MCF 10A (cell line): ENCODE measurements at regions not wholly inside any gene's neighbourhood (a gene's known extent, or its start where the extent isn't known, plus 50 kb on each side); places are given as distances from the start of the nearest gene placed in this dataset.

Source experiments
- BruUV-seq: library from RNA; stranded (reverse); fragments of 400-500 nt; replicated peaks from 2 replicates; lab custom pipeline; 2021; lab: Mats Ljungman, UMichigan
- CTCF ChIA-PET: fragments of 300-600 bp; sonication (Branson Sonifier 250); formaldehyde crosslinking; extraction: SDS; loops from one replicate; lab custom pipeline; 2021; ENCODE audit warnings: antibody characterized with exemption, inconsistent platforms; lab: Yijun Ruan, JAX
- POLR2A ChIA-PET: fragments of 300-600, 350-650 bp; sonication (Branson Sonifier 250); formaldehyde crosslinking; extraction: SDS; loops from one replicate; lab custom pipeline; 2020; ENCODE audit warnings: antibody characterized with exemption, inconsistent platforms; lab: Yijun Ruan, JAX
- DNase-seq: peaks from one replicate; pipeline ENCODE4 v3.0.0-alpha.2; 2018; ENCODE audit not compliant: unreplicated experiment
- H3K27ac Mint-ChIP-seq: one replicate; pipeline ENCODE4 v1.8.0; 2022; ENCODE audit warnings: mild to moderate bottlenecking, low read depth, mixed read lengths; ENCODE audit not compliant: unreplicated experiment
- H3K27me3 Mint-ChIP-seq: one replicate; pipeline ENCODE4 v1.8.0; 2022; ENCODE audit warnings: mixed read lengths; ENCODE audit not compliant: insufficient read depth, unreplicated experiment
- H3K36me3 Mint-ChIP-seq: one replicate; pipeline ENCODE4 v1.8.0; 2022; ENCODE audit warnings: mild to moderate bottlenecking, moderate library complexity, mixed read lengths; ENCODE audit not compliant: insufficient read depth, unreplicated experiment
- H3K4me1 Mint-ChIP-seq: one replicate; pipeline ENCODE4 v1.8.0; 2022; ENCODE audit warnings: mixed read lengths; ENCODE audit not compliant: insufficient read depth, unreplicated experiment
- H3K4me3 Mint-ChIP-seq: one replicate; pipeline ENCODE4 v1.8.0; 2022; ENCODE audit warnings: mild to moderate bottlenecking, moderate library complexity, mixed read lengths; ENCODE audit not compliant: unreplicated experiment
- H3K9me3 Mint-ChIP-seq: one replicate; pipeline ENCODE4 v1.8.0; 2022; ENCODE audit warnings: mixed read lengths; ENCODE audit not compliant: unreplicated experiment
- CTCF ChIP-seq: fragments of 200-600 bp; IDR thresholded peaks from one replicate; pipeline ENCODE4 v1.8.0; 2022; ENCODE audit warnings: antibody characterized with exemption, mild to moderate bottlenecking; ENCODE audit not compliant: unreplicated experiment
- intact Hi-C: fragments of 100-400 bp; cut with micrococcal nuclease; formaldehyde crosslinking; loops from 2 replicates; pipeline ENCODE4 v1.14.1; 2022

DNA sequence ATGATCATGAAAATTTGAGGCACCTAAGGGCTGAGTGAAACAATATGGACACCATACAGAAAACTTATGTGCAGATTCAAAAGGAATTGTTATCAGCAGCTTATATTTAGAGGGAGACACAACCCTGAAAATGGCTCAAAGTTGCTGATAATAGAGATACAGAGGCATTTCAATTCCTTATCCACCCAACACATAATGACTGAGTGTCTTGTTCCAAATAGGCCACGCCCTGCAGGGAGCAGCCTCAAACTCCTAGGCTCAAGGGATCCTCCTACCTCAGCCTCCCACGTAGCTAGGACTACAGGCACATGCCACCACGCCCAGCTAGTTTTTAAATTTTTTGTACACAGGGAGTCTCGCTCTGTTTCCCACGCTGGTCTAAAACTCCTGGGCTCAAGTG lies 79.0 kb downstream of the LBH start:
- Mint-ChIP-seq H3K36me3 (no peaks in the 10 kb centered on the region), H3K9me3 (no peaks in the 10 kb centered on the region), H3K27ac (no peak overlapping the region), H3K4me3 (no peak overlapping the region), H3K4me1 (no peaks in the 10 kb centered on the region), H3K27me3 (no peaks in the 10 kb centered on the region)
- TF ChIP-seq CTCF, result no peak
- ChIA-PET POLR2A (no interaction called here), CTCF (interaction anchor here (0.8 kb wide), 1 partner anchor 24 kb away, joined by 5 read pairs; no protein-coding TSS in a partner anchor)
- intact Hi-C loops, result no loop called here
- DNase-seq, result no peak
- BruUV-seq, result no TSS peak

DNA sequence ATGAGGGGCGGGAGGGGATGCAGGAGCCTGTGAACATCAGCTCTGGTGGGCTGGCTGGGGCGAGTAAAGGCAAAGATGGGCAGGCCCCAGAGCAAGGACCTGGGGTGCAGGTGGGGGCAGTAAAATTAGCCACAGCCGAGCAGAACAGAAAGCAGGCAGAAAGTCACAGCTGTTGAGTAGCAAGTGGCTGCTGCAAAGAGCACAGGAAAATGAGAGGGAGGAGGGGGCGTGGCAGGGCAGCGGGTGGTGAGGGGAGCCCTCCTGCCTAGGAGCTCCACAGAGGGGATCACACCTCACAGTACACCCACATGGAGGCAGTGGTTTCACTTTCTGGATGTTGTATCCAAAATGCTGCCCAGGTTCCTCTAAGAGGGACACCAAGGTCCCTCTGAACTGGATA lies 79.6 kb downstream of the LBH start:
- ChIA-PET CTCF (no interaction called here), POLR2A (no interaction called here)
- no peaks in the 10 kb centered on the region for H3K4me1 Mint-ChIP-seq

GRCh38 chr2:30311711-30312110 lies 80.4 kb downstream of the LBH start:
- Mint-ChIP-seq H3K9me3 (no peaks in the 10 kb centered on the region), H3K27ac (no peak overlapping the region), H3K27me3 (no peaks in the 10 kb centered on the region), H3K36me3 (no peaks in the 10 kb centered on the region), H3K4me3 (no peak overlapping the region), H3K4me1 (no peaks in the 10 kb centered on the region)
- DNase-seq, result no peak
- ChIA-PET POLR2A (no interaction called here), CTCF (no interaction called here)
- BruUV-seq, result no TSS peak
- intact Hi-C loops, result no loop called here
- no peak for TF ChIP-seq CTCF

More for the DNA sequence above, 79.6 kb downstream of the LBH start:
- Mint-ChIP-seq H3K27me3 (no peaks in the 10 kb centered on the region), H3K27ac (no peak overlapping the region), H3K9me3 (no peaks in the 10 kb centered on the region), H3K4me3 (no peak overlapping the region), H3K36me3 (no peaks in the 10 kb centered on the region)
- DNase-seq, result no peak
- no peak for TF ChIP-seq CTCF
- intact Hi-C loops, result no loop called here
- BruUV-seq, result no TSS peak

DNA sequence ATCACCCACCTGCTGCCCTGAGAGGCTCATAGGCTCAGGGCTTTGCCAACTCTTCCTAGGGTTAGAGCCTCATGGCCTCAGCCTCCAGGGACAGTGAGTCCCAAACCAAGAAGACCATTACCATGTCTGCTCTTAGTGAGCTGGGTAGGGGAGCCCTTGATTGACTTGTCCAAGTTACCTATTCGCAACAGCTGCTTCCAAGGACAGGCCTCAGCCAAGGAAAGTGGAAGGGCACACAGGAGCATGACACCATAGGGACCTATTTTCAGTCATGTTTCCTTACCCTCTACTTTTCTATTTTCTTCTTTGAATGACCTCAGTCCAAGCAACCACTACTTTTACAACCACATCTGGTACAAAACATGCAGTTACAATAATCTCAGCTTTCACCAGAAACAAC lies 81.6 kb downstream of the LBH start:
- no TSS peak for BruUV-seq
- Mint-ChIP-seq H3K4me3 (no peak overlapping the region), H3K36me3 (no peaks in the 10 kb centered on the region), H3K27me3 (no peaks in the 10 kb centered on the region), H3K9me3 (no peaks in the 10 kb centered on the region), H3K4me1 (no peaks in the 10 kb centered on the region), H3K27ac (no peak overlapping the region)
- intact Hi-C loops, result no loop called here
- DNase-seq, result no peak
- ChIA-PET CTCF (interaction anchor here (0.9 kb wide), 2 partner anchors 31 to 104 kb away, joined by 3 read pairs; no protein-coding TSS in a partner anchor), POLR2A (no interaction called here)
- no peak for TF ChIP-seq CTCF
